DLD1 (cell line): ENCODE measurements at regions not wholly inside any gene's neighbourhood (a gene's known extent, or its start where the extent isn't known, plus 50 kb on each side); places are given as distances from the start of the nearest gene placed in this dataset.

Source experiments
- in situ Hi-C: cut with HindIII; loops from 2 replicates; pipeline ENCODE4 v1.10.0; 2017; ENCODE audit warnings: low sequenced_read_pairs

DNA sequence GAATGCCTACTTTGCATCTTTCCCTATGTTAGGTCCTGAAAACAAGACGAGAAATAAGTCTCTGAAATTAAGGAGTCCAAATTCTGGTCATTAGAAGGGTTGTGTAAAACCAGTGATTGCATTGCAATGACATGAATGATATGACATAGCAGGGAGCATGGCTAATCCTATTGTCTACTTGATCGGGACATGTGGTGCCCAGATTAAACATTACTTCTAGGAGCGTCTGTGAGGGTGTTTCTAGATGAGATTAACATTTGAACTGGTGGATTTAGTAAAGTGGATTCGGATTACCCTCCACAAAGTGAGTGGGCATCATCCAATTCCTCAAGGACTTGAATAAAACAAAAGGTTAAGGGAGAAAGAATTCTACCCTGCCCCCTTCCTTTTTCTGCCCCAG, 434.9 kb upstream of the KLF6 start:
- in situ Hi-C loops = no loop called here

DNA sequence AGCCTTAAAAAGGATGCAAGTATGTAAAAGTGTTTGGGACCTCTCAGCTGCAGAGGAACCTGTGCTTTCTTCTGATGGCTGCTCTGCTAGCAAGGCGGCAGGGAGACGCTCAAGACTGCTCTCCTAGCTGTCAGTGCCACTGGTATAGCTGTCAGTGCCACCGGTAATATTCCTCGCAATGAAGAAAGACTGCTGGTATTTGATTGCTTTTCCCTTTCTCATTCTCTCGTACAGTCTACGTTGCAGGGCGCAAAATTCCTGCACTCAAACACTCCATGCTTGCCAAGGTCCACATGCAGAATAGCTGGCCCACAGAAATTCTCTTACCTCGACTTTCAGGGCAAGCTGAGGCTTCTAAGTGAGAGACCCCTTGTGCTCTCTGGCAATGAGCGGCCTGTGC, 432.6 kb upstream of the KLF6 start:
- in situ Hi-C loops = no loop called here

DNA sequence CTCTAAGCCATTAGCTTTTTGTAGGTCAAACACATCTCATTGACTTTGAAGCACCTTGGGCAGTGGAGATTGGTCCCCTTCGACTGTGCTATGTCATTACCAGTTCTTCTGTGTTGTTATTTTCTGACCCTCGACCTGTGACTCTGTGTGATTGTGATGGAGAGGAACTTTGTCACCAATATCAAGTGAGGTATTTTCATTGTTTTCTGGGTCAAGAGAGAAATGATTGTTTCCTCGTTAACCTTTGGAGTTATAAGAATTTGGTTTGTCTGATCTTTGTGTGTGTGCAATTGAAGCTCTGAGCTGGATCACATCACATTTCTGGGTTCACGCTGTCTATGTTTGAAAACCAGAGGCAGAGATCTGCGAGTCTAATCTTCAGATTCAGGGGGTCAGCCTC, 432.2 kb upstream of the KLF6 start:
- in situ Hi-C loops = no loop called here

DNA sequence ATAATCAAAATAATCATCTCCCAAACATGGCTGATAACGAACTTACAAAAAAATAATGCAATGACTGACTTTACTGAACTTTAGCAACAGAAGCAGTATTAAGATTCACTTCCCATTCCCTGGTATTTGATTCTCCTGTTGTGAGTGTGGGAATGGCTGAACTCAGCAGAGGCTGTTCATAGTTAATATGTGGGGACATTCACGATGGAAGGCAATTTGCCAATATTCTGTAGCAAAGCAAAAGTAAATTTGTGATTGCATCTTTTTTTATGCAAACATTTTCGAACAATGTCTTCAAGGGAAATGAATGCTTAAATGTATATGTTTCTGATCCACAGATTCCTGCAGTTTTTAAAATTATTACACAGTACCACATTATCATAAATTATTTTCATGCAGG, 431.7 kb upstream of the KLF6 start:
- in situ Hi-C loops = no loop called here

DNA sequence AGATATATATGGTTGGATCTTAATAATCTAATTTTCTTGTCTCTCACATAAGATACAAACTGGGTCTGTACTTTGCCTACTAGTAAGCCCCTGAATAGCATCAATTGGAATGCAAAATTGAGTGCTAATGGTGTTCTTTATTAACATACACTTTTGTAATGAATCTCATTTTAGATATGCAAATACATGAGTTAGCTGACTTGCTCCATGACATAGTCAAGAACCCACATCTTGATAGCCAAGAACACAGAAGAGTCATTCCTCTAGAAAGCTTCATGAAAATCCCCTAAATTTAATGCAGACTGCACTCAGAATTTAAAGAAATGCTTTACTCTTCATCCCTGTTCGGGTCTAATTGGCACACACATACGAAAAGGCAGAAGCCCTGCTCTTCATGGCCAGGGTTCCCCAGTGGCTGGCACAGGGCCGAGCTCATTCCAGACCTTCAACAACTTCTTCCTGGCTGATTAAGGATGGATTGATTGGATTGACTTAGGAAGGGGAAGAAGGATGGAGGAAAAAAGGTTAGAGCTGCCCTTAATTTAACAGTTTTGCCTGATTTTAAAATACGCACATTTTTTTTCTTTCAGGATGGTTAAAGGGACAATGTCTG, 431.1 kb upstream of the KLF6 start:
- in situ Hi-C loops = no loop called here

DNA sequence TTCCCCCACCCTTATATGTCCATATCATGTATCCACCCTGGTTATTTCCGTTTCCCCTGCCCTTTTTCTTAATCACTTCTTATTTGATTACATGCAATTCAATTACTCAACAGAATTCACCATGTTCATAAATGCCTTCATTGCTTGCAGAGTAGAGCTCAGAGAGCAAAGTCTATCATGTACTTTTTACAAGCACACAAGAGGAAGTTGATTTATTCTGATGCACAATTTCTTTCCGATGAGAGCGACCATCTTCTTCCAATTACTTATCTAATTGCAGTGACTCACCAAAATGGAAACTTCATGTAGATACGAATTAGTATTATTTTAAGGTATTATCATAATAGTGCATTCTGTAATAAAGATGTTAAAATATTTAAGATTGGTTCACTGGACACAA, 430.5 kb upstream of the KLF6 start:
- in situ Hi-C loops = no loop called here

DNA sequence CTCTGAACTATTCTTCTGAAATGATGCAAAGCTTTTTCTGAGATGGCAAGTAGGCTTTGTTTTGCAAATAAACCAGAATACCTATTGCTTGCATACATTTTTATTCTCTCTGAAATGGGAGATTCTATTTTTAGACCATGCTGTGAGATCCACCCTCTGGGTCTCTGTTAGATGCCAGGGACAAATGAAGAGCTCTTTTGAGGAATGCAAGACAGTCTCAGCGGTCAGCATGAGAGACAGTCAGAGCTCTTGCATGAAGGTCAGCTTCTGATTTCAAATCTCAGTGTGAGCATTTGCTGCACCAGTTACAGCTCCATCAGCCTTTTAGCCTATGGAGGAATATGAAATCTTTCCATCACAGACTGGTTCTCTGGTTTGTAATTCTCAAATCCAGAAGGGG, 429.9 kb upstream of the KLF6 start:
- in situ Hi-C loops = no loop called here

DNA sequence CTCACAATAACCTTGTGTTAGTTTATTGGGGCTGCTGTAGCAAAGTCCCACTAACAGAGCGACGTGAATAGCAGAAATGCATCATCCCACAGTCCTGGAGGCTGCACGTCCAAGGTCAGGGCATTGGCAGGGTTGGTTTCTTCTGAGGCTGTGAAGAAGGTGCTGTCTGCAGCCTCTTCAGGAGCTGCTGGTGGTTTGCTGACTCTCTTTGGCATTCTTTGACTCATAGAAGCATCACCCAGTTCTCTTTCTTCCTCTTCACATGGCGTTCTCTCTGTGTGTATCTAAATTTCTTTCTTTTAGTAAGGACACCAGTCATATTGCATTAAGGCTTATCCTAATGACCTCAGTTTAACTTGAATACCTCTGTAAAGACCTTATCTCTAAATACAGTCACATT, 428.4 kb upstream of the KLF6 start:
- in situ Hi-C loops = no loop called here

DNA sequence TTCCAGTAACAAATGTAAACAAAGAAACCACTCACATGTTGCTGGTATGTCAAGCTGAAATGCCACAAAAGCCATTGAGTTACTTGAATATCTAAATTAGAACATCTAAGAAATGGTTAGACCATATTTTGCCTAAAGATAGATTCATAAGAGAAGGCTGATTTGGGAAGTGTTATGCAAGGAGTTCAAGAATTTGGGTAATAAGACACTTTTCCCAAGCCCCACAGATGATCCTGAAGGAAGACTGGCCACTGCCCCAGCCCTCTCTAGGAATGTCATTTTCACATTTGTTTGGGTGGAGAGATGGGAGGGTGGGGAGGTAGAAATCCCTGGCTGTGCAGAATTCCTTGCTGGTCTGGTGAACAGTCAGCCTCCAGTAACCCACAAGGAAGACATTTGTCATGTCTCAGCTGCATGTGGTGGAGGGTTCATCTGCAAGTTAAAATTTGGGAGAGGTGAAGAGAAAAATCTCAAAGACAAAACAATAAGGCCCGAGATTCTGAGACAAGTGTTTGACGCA, 427.2 kb upstream of the KLF6 start:
- in situ Hi-C loops = no loop called here

DNA sequence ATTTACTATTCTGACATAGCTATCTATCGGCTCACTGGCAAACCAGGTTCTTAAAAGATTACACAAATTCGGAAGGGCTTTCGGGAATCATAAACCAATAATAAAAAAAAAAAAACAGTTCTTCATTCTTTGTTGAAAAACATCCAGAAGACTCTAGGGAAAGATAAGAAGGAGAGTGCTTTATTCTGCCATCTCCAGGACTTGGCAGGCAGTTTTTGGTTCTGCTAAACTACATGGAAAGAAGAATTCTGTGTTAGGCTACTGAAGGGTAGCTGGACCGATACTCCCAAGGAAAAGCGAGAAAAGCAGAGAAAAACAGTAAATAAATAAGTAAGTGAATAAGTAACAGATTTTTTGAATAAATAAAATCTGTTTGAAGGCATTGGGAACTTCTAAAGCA, 423.5 kb upstream of the KLF6 start:
- in situ Hi-C loops = no loop called here

DNA sequence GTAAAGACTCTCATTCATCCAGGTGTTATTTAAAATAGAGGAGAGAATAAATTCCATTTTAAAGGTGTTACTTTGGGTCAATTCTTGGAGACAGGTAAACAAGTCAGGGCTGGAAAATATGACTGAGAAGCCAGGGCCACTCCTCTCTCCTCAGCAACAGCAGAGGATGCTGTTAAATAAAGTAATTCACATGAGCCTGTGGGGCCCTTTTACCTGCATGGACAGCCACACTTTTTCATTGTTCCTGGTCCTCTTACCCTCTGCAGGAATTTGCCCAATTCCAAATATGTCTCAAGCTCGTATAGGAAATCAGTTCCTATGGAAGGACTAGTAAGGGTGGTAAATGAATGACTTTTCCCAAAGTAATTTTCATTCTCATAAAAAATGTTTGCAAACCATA, 420.1 kb upstream of the KLF6 start:
- in situ Hi-C loops = no loop called here

DNA sequence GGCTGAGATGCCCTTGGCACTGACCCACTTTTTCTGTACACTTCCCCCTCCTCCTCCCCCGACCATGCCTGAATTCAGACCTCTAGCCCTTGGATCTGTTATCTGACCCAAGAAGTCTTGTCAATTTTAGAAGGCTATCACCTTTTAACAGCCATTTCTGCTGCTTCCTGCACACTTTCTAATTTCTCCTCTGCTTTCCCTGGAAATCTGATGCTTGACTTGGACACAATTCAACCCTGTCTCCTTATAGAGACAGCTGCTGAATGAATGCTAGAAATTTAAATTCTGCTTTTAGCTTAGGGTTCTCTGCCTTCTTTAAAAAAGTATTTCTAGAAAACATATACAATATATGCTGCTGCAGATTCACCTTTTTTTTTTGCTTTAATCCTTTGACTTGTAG, 417.9 kb upstream of the KLF6 start:
- in situ Hi-C loops = no loop called here

DNA sequence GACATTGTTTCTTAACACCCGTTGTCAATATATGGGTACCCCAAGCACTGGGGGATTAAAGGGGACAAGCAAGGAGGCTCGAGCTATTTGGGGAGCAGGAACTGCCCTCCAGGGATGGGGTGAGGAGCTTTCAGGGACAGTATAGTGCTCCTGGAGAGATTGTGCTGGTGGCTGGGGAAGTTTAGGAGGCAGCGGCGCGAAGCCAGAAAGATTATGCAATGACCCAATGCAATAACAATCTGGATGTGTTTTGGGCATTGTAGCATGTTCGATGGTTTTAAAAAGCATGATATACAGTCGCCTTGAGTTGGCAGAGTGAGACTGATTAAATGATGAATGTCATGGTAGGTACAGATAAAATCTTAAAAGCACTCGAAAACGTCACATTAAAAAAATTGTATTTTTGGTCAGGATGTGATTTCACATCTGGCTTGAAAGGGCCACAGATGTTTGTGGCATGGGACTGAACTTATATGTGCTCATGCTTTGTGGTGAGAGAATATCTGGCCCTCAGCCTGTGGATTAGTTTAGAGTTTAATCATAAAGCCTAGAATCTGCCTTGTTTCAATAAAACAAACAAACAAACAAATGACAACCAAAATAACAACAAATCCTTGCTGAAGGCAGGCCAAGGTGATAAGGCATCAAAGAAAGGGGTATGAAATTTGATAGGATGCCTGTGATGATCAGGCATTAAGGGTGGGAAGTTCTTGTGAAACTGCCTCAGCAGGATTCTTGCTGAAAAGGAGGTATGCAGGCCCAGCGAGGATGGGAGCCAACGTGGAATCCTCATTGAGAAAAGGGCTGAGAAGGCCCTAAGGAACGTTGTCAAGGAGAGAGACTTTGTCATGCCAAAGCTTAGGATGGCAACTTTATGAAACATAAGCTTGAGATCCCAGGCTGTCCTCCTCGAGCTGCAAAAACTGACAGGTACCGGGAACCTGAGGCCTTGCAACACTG, 417.1 kb upstream of the KLF6 start:
- in situ Hi-C loops = no loop called here

DNA sequence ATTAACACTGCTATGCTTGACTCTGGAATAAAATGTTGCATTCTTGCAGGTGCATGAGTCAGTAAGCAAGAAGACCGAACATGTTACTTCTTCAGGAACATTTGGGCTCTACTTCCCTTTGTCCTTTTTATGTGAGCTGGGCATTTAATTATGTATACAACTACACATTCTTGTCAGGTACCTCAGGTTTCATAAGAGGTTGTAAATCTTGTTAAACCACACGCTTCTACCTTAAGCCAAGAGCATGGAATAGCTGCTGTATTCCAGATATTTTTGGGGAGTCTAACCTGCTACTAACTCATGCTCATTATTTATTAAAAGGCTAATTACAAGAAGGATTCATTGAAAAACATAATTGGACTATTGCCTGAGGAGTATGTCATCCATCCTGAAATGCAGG, 414.2 kb upstream of the KLF6 start:
- in situ Hi-C loops = no loop called here

DNA sequence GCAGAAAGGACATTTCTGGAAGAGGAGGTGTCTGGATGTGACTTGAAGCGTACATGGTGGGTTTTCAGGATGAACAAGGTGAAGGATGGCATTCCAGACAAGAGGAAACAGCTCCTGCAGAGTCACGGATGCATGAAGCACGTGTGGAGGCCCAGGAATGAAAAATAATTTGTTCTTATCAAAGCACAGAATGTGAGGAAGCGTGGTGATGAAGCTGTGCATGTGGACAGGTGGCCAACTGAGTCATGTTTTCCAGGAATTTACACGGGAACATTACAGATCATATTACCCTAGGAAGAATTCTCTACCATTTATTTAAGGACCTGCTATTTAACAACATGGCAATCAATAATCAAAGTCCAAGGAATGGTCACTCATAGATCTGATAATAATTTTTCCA, 413.2 kb upstream of the KLF6 start:
- in situ Hi-C loops = no loop called here

DNA sequence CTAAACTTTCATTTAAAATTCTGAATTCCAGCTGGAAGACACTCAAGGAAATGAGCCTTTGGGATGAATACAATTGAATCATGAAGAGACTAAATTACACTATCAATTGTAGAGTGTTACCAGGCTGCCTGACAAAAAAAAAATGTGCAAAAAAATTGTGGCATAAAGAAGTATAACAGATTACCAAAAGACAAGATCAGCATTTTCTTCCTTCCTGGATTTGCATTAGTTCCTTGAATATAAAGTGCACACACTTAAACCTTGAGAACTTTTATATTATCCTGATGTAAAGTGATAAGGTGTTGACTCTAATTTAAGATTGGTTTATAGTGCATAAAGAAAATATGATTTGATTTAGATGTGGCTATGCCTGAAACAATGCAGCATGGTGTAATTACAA, 412.7 kb upstream of the KLF6 start:
- in situ Hi-C loops = no loop called here

DNA sequence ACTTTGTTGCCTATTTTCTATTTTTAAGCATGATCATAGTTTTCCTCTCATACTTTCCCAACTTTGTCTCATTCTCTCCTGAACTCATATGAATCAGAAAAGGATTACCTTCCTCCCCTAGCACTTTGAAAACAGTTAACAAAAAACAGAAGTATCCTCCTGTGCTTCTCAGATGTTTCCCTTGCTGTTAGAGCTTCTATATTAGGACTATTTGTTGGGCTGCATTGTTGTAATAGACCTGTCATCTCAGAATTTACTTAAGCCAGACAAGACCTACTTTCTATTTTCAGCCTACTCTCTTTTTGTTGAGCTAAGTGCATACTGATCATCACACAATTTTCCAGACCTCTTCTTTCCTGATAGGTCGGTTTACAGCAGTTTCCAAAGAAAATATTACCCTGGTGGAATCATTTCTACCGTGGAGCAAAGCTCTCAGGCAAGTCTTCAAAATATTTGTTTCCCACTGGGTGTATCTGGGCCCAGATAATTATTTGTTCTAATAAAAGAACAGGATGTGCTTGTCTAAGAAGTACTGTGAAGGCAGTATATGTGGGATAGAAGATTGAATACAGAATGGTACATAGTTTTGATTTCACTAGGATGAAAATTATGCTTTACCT, 411.9 kb upstream of the KLF6 start:
- in situ Hi-C loops = no loop called here

DNA sequence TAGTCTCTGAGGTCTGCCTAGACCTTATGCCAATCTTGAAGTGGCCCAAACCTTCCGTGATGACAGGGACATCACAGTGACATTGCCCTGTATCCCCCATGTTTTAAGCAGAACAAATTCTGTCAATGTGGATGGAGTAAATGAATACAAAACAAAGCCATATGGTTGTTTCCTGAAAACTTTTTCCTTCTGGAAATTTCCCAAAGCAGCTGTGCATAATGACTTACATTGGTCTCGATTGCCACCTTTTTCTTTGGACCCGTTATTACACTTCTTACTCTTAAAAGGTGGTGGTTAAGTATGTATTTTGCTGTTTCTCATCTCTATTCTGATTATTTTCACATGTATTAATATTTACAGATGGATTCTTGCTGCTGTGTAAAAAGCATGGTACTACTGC, 411.2 kb upstream of the KLF6 start:
- in situ Hi-C loops = no loop called here

DNA sequence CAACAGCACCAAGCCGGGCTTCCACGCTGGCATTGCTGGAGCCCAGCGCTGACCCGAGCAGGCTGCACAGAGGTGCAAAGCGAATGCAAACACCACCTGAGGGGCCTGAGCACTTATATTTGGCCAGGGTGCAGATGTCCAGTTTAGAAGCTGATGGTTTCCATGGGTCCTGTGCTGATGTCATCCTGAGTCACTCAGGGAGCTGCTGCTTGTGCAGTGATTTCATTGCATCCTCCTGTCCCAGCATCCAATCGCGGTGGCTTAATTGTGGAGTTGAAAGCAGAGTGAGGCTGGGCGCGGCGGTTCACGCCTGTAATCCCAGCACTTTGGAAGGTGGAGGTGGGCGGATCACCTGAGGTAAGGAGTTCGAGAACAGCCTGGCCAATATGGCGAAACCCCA, 410.2 kb upstream of the KLF6 start:
- in situ Hi-C loops = no loop called here

DNA sequence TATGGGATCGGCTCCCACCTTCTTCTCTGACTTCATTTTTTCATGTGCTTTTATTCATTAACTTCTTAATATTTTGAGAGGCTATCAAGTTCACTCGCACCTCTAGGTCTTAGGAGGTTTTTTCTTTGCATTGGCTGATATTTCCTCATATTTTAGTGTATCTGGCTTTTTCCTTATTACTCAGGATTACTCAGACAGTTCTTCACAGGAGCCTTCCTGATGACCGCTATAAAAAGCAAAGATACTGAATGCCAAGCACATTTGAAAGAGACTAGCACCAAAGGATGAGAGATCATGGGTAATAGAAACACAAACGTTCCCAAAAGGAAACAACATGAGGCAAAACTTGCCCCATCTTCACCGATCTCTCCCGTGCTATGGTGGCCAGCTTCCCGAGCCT, 409.2 kb upstream of the KLF6 start:
- in situ Hi-C loops = no loop called here

DNA sequence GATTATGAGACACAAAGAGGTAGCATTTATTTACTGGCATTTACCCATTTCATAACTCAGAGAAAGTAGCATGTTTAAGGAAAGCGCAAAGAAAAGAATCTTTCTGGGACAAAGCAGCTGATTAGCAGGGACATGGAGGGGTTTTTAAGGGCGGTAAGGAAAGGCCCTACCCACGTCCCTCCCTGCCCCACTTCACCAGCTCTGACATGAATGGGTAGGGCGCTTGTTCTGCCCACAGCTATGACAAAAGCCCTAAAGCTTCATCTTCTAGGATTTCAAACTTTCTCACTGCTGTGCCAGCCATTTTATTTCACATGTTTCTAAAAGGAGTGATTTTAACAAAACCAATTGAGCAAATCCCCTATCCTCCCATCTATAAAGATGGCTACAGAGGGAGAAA, 406.9 kb upstream of the KLF6 start:
- in situ Hi-C loops = no loop called here

DNA sequence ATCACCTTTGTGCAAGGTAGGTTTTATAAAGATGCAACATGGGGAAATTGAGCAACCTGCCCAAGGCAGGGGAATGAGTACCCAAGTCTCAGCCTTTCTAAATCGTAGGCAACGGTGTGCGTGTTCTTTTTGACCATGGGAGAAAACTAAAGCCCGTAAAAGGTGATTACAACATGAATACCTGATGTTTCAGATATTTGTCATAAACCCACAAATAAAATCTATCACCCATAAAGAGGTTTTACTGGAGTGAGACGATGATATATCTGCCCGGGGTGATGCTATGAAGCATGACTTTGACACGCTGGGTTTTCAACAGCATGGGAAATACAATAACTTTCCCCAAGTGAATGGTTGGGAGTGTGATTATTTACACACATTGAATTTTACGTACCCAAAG, 406.3 kb upstream of the KLF6 start:
- in situ Hi-C loops = no loop called here
